HG03342 (cell line): ENCODE measurements at regions not wholly inside any gene's neighbourhood (a gene's known extent, or its start where the extent isn't known, plus 50 kb on each side); places are given as distances from the start of the nearest gene placed in this dataset.

ENCODE experiments used
- ATAC-seq: cut with Tn5 transposase; IDR thresholded peaks from one replicate; pipeline ENCODE4 v1.9.1; 2021; ENCODE audit warnings: mild to moderate bottlenecking, moderate library complexity; ENCODE audit not compliant: unreplicated experiment

GRCh38 chr7:26044320-26044719, 107.7 kb upstream of the NFE2L3 start:
- no peak for ATAC-seq

- no peak for ATAC-seq
These were observed 105.8 kb upstream of the NFE2L3 start for GRCh38 chr7:26046150-26046549.

GRCh38 chr7:26046878-26047277, 105.1 kb upstream of the NFE2L3 start:
- ATAC-seq, result no peak

GRCh38 chr7:26048663-26049062, 103.3 kb upstream of the NFE2L3 start:
- no peak for ATAC-seq

GRCh38 chr7:26049081-26049480, 102.9 kb upstream of the NFE2L3 start:
- no peak for ATAC-seq

- ATAC-seq, result no peak
These were observed 101.0 kb upstream of the NFE2L3 start for GRCh38 chr7:26051021-26051420.

- ATAC-seq, result no peak
These were observed 99.3 kb upstream of the NFE2L3 start for GRCh38 chr7:26052706-26053105.

- ATAC-seq, result no peak
These were observed 97.6 kb upstream of the NFE2L3 start for GRCh38 chr7:26054386-26054785.

GRCh38 chr7:26055241-26055640, 96.8 kb upstream of the NFE2L3 start:
- ATAC-seq, result no peak

GRCh38 chr7:26060733-26061677, 91.0 kb upstream of the NFE2L3 start:
- no peak for ATAC-seq

- peak; percentile 69 for ATAC-seq
These were observed 90.1 kb upstream of the NFE2L3 start for GRCh38 chr7:26061678-26062603.

GRCh38 chr7:26065652-26066051, 86.3 kb upstream of the NFE2L3 start:
- no peak for ATAC-seq

- no peak for ATAC-seq
These were observed 85.3 kb upstream of the NFE2L3 start for GRCh38 chr7:26066736-26067135.

GRCh38 chr7:26070290-26070689, 81.7 kb upstream of the NFE2L3 start:
- no peak for ATAC-seq

GRCh38 chr7:26071622-26072456, 80.2 kb upstream of the NFE2L3 start:
- no peak for ATAC-seq

- no peak for ATAC-seq
These were observed 79.0 kb upstream of the NFE2L3 start for GRCh38 chr7:26073041-26073440.

- ATAC-seq, result no peak
These were observed 77.1 kb upstream of the NFE2L3 start for GRCh38 chr7:26074919-26075318.

GRCh38 chr7:26076691-26077090, 75.3 kb upstream of the NFE2L3 start:
- no peak for ATAC-seq

GRCh38 chr7:26078437-26079336, 73.3 kb upstream of the NFE2L3 start:
- peak; percentile 89 for ATAC-seq

GRCh38 chr7:26081638-26082037, 70.4 kb upstream of the NFE2L3 start:
- ATAC-seq, result no peak
